Ascending aorta (tissue), 2 donors: ENCODE measurements at regions not wholly inside any gene's neighbourhood (a gene's known extent, or its start where the extent isn't known, plus 50 kb on each side); places are given as distances from the start of the nearest gene placed in this dataset.

ENCODE experiments used
- DNase-seq, 2 donors: peaks; one replicate each; pipeline ENCODE4 v3.0.0-alpha.2; 2019; ENCODE audit warnings: low spot score in 2 of 2
- H3K27ac ChIP-seq, 2 donors: fragments of 200-600 bp; sonication (generic); one replicate each; pipeline ENCODE4 v1.5.1; 2016 to 2017; ENCODE audit warnings: mild to moderate bottlenecking in 1 of 2
- H3K27me3 ChIP-seq: fragments of 200-600 bp; sonication (generic); one replicate; pipeline ENCODE4 v1.5.1; 2017
- H3K36me3 ChIP-seq, 2 donors: fragments of 200-600 bp; sonication (generic); one replicate each; pipeline ENCODE4 v1.5.1; 2016
- H3K4me1 ChIP-seq, 2 donors: fragments of 200-600 bp; sonication (generic); one replicate each; pipeline ENCODE4 v1.5.1; 2016 to 2017; ENCODE audit warnings: mild to moderate bottlenecking in 1 of 2
- H3K4me3 ChIP-seq, 2 donors: fragments of 200-600 bp; sonication (generic); one replicate each; pipeline ENCODE4 v1.5.1; 2016 to 2017; ENCODE audit warnings: mild to moderate bottlenecking in 1 of 2
- H3K9me3 ChIP-seq, 2 donors: fragments of 200-600 bp; sonication (generic); one replicate each; pipeline ENCODE4 v1.5.1; 2016
- intact Hi-C: fragments of 100-400 bp; cut with DNase I; formaldehyde crosslinking; loops from one replicate; pipeline ENCODE4 v1.15.1; 2023
- TF ChIP-seq, protein P1 (sequence below), 3 experiments: fragments of 200-600 bp in 2 of 3; fragments of 450-650 bp in 1 of 3; sonication (generic) in 2 of 3; IDR thresholded peaks; one replicate each; pipeline ENCODE4 v1.5.1; 2016 to 2019; ENCODE audit warnings: antibody characterized with exemption in 3 of 3, mild to moderate bottlenecking in 1 of 3, moderate library complexity in 1 of 3

DNA sequence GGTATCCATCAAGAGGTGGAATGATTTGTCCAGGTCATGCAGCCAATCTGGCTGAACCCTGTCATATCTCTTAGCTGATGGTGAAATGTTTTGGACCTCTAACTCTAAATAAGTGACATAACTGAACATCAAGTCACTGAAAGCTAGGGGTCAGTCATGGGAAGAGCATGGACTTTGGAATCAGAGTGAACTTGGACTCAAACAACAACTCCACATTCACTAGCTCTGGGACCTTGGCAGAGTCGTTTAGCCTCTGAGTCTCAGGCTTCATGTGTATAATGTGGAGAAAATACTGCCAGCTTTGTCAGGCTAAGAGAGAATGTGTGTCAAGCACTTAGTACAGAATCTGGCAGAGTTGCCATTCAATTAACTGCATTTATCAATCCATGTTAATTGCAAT, 557.8 kb upstream of the CFAP20DC start:
- intact Hi-C loops: no loop called here
- TF ChIP-seq, protein P1, sequence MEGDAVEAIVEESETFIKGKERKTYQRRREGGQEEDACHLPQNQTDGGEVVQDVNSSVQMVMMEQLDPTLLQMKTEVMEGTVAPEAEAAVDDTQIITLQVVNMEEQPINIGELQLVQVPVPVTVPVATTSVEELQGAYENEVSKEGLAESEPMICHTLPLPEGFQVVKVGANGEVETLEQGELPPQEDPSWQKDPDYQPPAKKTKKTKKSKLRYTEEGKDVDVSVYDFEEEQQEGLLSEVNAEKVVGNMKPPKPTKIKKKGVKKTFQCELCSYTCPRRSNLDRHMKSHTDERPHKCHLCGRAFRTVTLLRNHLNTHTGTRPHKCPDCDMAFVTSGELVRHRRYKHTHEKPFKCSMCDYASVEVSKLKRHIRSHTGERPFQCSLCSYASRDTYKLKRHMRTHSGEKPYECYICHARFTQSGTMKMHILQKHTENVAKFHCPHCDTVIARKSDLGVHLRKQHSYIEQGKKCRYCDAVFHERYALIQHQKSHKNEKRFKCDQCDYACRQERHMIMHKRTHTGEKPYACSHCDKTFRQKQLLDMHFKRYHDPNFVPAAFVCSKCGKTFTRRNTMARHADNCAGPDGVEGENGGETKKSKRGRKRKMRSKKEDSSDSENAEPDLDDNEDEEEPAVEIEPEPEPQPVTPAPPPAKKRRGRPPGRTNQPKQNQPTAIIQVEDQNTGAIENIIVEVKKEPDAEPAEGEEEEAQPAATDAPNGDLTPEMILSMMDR (IDR thresholded peaks at IDR 0.05): peak in 1 of 3 experiments; percentile 21
- H3K9me3 ChIP-seq: no peaks in the 10 kb centered on the region

DNA sequence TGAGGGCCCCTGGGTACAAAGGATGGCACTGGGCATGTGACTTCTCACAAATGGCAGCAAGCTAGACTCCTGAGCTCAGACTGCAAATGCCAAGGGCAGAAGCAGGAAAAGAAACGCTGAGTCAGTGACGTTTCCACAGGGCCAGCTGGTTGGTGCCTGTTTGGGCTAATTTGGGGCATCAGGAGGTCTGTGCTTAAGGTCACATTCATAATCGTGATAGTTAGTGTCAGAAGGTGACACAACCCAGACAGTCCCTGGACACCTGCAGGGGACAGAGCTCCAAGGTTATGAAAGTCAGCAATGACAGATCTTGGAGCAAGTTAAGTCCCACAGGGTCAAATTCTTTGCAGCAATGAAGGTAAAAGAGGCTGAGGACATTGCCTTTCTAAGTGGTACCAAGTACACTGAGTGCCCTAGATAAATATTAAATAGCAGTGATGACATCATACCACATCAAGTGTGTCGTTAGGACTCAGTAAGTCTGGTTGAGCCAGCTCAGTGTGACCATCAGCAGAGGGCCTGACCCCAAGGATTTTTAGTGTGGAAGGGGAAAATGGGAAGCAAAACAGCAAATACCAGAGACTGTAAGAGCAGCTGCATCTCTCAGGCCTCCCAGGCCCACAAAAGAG, 556.9 kb upstream of the CFAP20DC start:
- H3K9me3 ChIP-seq: no peaks in the 10 kb centered on the region
- TF ChIP-seq, protein P1 (IDR thresholded peaks at IDR 0.05): no peak
- no peaks in the 10 kb centered on the region for H3K27me3 ChIP-seq
- intact Hi-C loops: no loop called here
- H3K4me3 ChIP-seq: no peak overlapping the region
- no peak for DNase-seq
- H3K4me1 ChIP-seq: no peaks in the 10 kb centered on the region
- H3K27ac ChIP-seq: no peak overlapping the region
- H3K36me3 ChIP-seq: no peaks in the 10 kb centered on the region

More for the DNA sequence above, 557.8 kb upstream of the CFAP20DC start:
- H3K36me3 ChIP-seq: no peaks in the 10 kb centered on the region
- H3K4me3 ChIP-seq: no peak overlapping the region
- H3K27me3 ChIP-seq: no peaks in the 10 kb centered on the region
- H3K4me1 ChIP-seq: no peaks in the 10 kb centered on the region
- no peak overlapping the region for H3K27ac ChIP-seq
- no peak for DNase-seq

DNA sequence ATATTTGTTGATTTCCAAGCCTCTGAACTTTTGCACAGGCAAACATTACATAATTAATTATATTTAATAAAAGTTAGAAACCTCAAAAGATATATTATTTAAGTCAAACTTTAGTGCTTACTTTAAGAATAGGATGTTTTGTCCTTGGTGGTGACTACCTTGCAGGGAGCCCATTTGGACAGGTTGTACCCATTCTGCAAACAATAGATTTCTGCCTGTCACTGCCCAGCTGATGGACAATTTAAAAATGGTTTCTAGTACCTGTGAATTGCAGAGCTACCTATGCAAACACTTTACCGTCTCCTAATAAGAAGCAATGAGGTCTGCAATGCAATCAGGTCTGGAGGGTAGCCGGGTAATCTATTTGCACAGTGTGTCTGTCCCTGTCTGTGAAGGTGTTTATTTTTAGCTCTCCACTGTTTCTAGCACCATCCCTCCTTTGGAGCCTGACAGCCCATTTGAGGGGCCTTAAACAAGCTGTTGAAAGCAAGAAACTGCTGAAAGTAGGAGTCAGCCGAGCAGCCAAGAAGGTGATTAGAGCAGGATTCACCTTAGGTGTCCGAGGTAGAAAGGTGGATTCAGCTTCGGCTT, 556.2 kb upstream of the CFAP20DC start:
- TF ChIP-seq, protein P1 (IDR thresholded peaks at IDR 0.05): no peak
- intact Hi-C loops: no loop called here
- H3K4me1 ChIP-seq: no peaks in the 10 kb centered on the region

DNA sequence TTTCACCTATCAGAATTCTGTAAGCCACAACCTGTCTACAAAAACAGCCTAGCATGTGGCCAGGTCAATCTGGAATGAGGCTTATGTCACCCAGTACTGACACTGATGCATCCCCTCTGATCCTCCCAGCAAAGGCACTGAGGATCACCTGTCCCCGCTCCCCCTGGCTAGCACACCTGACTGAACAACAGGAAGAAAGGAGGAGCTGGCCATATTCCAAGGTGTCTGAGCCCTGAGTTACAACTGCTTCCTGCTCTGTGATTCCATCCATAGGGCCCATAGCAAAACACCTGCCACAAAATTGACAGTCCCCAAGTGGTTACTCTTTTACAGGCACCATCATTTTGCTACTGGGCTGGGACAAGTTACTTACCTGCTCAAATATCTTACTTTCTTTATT, 555.5 kb upstream of the CFAP20DC start:
- TF ChIP-seq, protein P1 (IDR thresholded peaks at IDR 0.05): no peak
- Histone ChIP-seq H3K27ac (no peak overlapping the region), H3K27me3 (no peaks in the 10 kb centered on the region), H3K9me3 (no peaks in the 10 kb centered on the region), H3K4me1 (no peaks in the 10 kb centered on the region), H3K36me3 (no peaks in the 10 kb centered on the region), H3K4me3 (no peak overlapping the region)
- intact Hi-C loops: no loop called here
- no peak for DNase-seq

More for the DNA sequence above, 556.2 kb upstream of the CFAP20DC start:
- no peaks in the 10 kb centered on the region for H3K27me3 ChIP-seq
- H3K4me3 ChIP-seq: no peak overlapping the region
- no peaks in the 10 kb centered on the region for H3K36me3 ChIP-seq
- no peak overlapping the region for H3K27ac ChIP-seq
- H3K9me3 ChIP-seq: no peaks in the 10 kb centered on the region
- no peak for DNase-seq

DNA sequence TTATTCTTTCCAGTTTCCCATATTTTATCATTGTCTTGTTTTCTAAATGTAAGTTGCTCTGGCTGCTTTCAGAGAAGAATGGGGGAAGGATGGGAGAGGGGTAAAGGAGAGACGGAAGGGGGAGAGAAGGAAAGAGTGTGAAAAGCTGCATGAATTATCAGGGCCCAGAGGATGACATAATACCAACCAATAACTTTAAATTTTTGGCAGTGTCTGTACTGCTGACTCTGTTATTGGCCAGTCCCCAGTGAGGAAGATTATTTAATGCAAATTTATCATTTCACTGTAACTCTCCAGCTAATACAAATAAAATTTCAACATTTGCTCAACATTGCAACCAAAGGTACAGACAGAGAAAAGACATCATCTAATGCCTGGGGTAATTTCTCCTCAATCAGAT, 551.7 kb upstream of the CFAP20DC start:
- no peak for DNase-seq
- Histone ChIP-seq H3K4me1 (no peaks in the 10 kb centered on the region), H3K36me3 (no peaks in the 10 kb centered on the region), H3K27ac (no peak overlapping the region), H3K27me3 (no peaks in the 10 kb centered on the region), H3K9me3 (no peaks in the 10 kb centered on the region), H3K4me3 (no peak overlapping the region)
- TF ChIP-seq, protein P1 (IDR thresholded peaks at IDR 0.05): no peak
- intact Hi-C loops: no loop called here
